Cardiac muscle cell (in vitro differentiated cells and primary cell): ENCODE measurements at regions not wholly inside any gene's neighbourhood (a gene's known extent, or its start where the extent isn't known, plus 50 kb on each side); places are given as distances from the start of the nearest gene placed in this dataset.

ENCODE experiments used
- DNase-seq, 2 donors: peaks; one replicate each; pipeline versions ENCODE4 v3.0.0 to v3.0.0-alpha.2; 2010 to 2017; ENCODE audit warnings: low read depth in 1 of 2, low spot score in 1 of 2
- H3K27ac ChIP-seq: fragments of 200-600 bp; sonication (generic); 2 replicates; pipeline ENCODE4 v1.5.1; 2016
- H3K27me3 ChIP-seq: fragments of 200-600 bp; sonication (generic); 2 replicates; pipeline ENCODE4 v1.6.0; 2016; ENCODE audit warnings: control low read depth
- H3K36me3 ChIP-seq: fragments of 200-600 bp; sonication (generic); 2 replicates; pipeline ENCODE4 v1.5.1; 2016; ENCODE audit warnings: control low read depth
- H3K4me1 ChIP-seq: fragments of 200-600 bp; sonication (generic); 2 replicates; pipeline ENCODE4 v1.8.1; 2017; ENCODE audit warnings: low read depth, mild to moderate bottlenecking, mixed run types
- H3K4me3 ChIP-seq: fragments of 200-600 bp; sonication (generic); 2 replicates; pipeline ENCODE4 v1.5.1; 2016; ENCODE audit warnings: mild to moderate bottlenecking
- H3K9me3 ChIP-seq: fragments of 200-600 bp; sonication (generic); 2 replicates; pipeline ENCODE4 v1.5.1; 2017; ENCODE audit warnings: low read depth, mild to moderate bottlenecking, control low read depth
- TF ChIP-seq, protein P1 (sequence below): IDR thresholded peaks from 2 replicates; pipeline ENCODE4 v1.5.1; 2012; ENCODE audit warnings: low read depth, mild to moderate bottlenecking, low read length

DNA sequence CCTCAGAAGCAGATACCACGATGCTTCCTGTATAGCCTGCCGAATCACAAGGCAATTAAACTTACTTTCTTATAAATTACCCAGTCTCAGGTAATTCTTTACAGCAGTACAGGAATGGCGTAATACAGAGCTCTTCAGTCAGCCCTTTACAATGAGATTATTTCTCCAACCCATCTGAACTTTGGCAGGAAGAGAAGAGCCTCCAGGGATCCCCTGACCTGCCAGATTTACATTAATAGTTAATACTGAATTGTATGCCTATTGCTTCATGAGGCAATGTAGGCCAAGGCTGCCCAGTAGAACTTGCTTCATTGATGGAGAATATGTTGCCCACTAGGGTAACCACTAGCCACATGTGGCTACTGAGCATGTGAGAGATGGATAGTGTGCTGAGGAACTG, 608.7 kb downstream of the SH2D4B start:
- H3K36me3 ChIP-seq, result no peaks in the 10 kb centered on the region
- TF ChIP-seq, protein P1, sequence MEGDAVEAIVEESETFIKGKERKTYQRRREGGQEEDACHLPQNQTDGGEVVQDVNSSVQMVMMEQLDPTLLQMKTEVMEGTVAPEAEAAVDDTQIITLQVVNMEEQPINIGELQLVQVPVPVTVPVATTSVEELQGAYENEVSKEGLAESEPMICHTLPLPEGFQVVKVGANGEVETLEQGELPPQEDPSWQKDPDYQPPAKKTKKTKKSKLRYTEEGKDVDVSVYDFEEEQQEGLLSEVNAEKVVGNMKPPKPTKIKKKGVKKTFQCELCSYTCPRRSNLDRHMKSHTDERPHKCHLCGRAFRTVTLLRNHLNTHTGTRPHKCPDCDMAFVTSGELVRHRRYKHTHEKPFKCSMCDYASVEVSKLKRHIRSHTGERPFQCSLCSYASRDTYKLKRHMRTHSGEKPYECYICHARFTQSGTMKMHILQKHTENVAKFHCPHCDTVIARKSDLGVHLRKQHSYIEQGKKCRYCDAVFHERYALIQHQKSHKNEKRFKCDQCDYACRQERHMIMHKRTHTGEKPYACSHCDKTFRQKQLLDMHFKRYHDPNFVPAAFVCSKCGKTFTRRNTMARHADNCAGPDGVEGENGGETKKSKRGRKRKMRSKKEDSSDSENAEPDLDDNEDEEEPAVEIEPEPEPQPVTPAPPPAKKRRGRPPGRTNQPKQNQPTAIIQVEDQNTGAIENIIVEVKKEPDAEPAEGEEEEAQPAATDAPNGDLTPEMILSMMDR, result no peak
- H3K27ac ChIP-seq, result no peak overlapping the region
- no peaks in the 10 kb centered on the region for H3K9me3 ChIP-seq
- no peak overlapping the region for H3K4me3 ChIP-seq
- H3K4me1 ChIP-seq, result no peaks in the 10 kb centered on the region
- H3K27me3 ChIP-seq, result no peaks in the 10 kb centered on the region
- DNase-seq, result no peak

DNA sequence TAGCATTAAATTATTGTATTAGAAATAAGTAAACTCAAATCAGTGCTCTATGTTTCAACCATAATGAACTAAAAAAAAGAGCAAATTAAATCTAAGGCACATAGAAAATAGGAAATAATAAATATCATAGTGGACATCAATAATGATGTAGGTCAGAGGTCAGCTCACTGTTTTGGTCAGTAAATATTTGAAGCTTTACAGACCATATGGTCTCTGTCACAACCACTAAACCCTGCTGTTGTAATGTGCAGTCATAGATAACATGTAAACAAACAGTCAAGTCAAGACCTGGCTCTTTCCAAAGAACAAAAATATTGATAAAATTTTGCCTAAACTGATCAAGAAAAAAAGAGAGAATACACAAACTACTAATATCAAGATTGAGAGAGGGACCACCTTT, 615.0 kb downstream of the SH2D4B start:
- H3K36me3 ChIP-seq, result no peaks in the 10 kb centered on the region
- H3K4me3 ChIP-seq, result no peak overlapping the region
- no peaks in the 10 kb centered on the region for H3K9me3 ChIP-seq
- no peaks in the 10 kb centered on the region for H3K4me1 ChIP-seq
- H3K27me3 ChIP-seq, result no peaks in the 10 kb centered on the region
- TF ChIP-seq, protein P1, result no peak
- DNase-seq, result no peak
- no peak overlapping the region for H3K27ac ChIP-seq

DNA sequence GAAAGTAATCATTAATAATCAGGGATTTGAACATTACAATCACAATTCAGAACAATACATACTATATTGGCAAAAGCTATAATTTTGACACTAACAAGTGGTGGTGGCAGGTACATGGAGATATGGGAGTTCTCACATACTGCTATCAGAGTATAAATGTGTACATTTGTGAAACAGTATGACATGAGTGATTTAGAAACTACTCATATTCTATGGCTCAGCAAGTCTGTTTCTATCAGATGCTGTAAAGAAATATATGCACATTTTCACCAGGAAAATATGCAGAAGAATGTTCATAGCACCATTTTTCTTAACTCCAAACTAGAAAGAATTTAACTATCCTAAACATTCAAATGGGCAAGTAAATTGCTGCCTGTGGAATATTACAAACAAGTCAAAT, 620.0 kb downstream of the SH2D4B start:
- no peak overlapping the region for H3K4me3 ChIP-seq
- H3K27me3 ChIP-seq, result no peaks in the 10 kb centered on the region
- TF ChIP-seq, protein P1, result no peak
- no peak overlapping the region for H3K27ac ChIP-seq
- no peaks in the 10 kb centered on the region for H3K4me1 ChIP-seq
- no peaks in the 10 kb centered on the region for H3K9me3 ChIP-seq
- no peaks in the 10 kb centered on the region for H3K36me3 ChIP-seq
- no peak for DNase-seq

DNA sequence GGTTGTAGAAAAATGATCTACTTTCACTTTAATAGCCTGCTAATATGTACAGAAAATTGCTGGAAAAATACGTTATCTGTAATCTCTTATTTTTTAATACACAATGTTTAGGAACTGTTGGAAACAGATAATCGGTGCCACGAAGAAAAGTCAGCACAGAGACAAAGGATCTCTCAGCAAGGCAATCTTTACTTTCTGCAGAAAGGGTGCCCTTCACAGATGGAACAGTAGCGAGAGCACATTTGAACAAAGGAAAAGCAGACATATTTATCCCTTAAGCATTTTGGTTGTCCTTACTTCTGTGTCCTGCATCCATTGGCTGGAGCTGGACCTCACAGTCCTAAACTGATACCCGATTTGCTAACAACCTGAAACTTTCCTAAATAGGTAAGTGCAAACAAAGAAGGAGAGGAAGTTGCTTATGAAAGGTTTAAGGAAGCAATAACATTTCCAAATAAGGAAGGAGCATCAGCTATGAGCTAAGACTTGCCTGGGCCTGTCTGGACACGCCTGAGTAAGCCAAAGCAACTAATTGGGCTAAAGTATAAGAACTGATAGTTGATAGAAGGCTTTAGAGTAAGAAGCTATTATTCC, 640.0 kb downstream of the SH2D4B start:
- no peak for DNase-seq
- no peaks in the 10 kb centered on the region for H3K9me3 ChIP-seq
- H3K4me3 ChIP-seq, result no peak overlapping the region
- TF ChIP-seq, protein P1, result no peak
- H3K27ac ChIP-seq, result no peak overlapping the region
- H3K36me3 ChIP-seq, result no peaks in the 10 kb centered on the region
- no peaks in the 10 kb centered on the region for H3K27me3 ChIP-seq
- H3K4me1 ChIP-seq, result no peaks in the 10 kb centered on the region

DNA sequence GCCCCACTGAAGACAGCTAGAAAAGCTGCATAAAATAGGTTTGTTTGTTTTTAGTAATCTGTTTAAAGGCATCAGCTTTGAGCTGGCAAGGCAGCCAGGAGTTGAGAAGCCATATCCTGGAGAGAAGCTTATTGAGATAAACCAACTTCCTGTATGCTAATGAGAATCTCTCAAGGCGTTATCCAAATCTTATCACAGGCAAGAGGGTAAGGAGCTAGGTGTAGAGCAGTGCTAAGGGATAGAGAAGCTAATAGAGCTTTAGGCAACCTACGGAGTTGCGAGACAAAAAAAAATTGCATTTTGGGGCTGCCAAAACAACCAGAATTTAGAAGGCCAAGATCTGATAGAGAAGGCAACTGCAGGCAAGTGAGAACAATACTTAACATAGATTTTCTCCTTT, 641.6 kb downstream of the SH2D4B start:
- no peaks in the 10 kb centered on the region for H3K36me3 ChIP-seq
- no peak overlapping the region for H3K4me3 ChIP-seq
- no peak overlapping the region for H3K27ac ChIP-seq
- no peak for DNase-seq
- TF ChIP-seq, protein P1, result no peak
- H3K9me3 ChIP-seq, result no peaks in the 10 kb centered on the region
- H3K27me3 ChIP-seq, result no peaks in the 10 kb centered on the region
- no peaks in the 10 kb centered on the region for H3K4me1 ChIP-seq
